GM12865 (cell line): ENCODE measurements at regions not wholly inside any gene's neighbourhood (a gene's known extent, or its start where the extent isn't known, plus 50 kb on each side); places are given as distances from the start of the nearest gene placed in this dataset.

Experiments
- DNase-seq: peaks from one replicate; pipeline ENCODE4 v3.0.0; 2010; ENCODE audit warnings: low read depth
- H3K4me3 ChIP-seq: 2 replicates; pipeline ENCODE4 v1.5.1; 2011; ENCODE audit warnings: mild to moderate bottlenecking, low read depth, low read length, control low read depth
- TF ChIP-seq, protein P1 (sequence below): IDR thresholded peaks from 2 replicates; pipeline ENCODE4 v1.5.1; 2011; ENCODE audit warnings: low read length, control low read depth, low read depth, inconsistent platforms; ENCODE audit not compliant: insufficient read depth; ENCODE audit errors: missing control alignments

DNA sequence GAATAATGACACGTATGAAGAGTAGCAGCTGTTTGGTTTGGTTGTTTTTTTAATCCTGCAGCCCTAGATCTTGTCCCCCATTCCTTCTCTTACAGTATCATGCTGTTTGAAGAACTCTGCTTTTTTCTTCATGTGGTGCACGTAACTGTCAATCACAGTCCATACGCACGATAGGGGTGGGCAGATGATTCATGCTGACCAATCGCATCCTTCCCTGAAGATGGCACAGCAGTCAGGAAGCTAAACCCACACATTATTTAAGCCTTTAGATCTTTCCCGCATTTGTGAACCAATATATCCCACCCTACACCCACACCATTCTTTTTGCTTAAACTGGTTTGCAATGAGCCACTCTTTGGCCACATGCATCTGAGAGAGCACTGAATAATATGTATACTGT lies 158.9 kb upstream of the PLEKHA5 start:
- TF ChIP-seq, protein P1, sequence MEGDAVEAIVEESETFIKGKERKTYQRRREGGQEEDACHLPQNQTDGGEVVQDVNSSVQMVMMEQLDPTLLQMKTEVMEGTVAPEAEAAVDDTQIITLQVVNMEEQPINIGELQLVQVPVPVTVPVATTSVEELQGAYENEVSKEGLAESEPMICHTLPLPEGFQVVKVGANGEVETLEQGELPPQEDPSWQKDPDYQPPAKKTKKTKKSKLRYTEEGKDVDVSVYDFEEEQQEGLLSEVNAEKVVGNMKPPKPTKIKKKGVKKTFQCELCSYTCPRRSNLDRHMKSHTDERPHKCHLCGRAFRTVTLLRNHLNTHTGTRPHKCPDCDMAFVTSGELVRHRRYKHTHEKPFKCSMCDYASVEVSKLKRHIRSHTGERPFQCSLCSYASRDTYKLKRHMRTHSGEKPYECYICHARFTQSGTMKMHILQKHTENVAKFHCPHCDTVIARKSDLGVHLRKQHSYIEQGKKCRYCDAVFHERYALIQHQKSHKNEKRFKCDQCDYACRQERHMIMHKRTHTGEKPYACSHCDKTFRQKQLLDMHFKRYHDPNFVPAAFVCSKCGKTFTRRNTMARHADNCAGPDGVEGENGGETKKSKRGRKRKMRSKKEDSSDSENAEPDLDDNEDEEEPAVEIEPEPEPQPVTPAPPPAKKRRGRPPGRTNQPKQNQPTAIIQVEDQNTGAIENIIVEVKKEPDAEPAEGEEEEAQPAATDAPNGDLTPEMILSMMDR, result no peak
- no peak for DNase-seq
- no peak overlapping the region for H3K4me3 ChIP-seq

DNA sequence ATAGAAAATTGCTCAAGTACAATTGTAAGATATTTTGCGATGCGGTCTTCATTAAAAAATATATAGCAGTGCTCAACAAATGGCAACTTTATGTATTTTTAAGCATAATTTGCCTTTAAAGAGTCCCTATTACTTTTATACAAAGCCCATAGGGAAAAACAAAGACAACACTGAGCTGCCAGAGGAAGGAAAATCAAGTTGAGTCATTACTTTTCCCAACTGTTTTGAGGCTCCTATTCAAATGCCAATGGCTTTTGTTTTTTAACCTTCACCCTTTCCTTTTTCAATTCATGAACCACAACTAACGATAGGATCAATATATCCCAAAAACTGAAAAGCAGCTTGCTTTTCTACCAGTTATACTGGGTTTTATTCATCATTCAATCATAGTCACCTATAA lies 157.6 kb upstream of the PLEKHA5 start:
- no peak overlapping the region for H3K4me3 ChIP-seq
- TF ChIP-seq, protein P1, result no peak
- DNase-seq, result no peak

DNA sequence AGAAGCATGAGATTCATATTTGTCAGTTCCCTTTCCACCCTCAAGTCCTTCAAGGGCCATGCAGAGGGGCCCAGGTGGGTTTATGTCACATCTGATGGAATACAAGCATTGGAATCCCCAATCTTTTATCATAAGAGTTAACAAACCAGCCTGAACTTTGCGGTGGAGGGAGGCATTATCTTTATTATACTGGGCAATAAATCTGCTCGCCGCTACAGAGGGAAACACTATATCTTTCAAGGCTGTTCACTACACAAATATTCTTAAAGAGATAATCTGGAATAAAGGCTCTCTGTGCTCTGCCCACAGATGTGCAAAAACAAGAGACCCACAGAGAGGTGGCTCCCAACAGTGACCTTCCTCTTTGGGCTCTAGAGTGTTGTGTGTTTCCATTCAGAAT lies 153.6 kb upstream of the PLEKHA5 start:
- DNase-seq, result no peak
- no peak overlapping the region for H3K4me3 ChIP-seq
- TF ChIP-seq, protein P1, result no peak

DNA sequence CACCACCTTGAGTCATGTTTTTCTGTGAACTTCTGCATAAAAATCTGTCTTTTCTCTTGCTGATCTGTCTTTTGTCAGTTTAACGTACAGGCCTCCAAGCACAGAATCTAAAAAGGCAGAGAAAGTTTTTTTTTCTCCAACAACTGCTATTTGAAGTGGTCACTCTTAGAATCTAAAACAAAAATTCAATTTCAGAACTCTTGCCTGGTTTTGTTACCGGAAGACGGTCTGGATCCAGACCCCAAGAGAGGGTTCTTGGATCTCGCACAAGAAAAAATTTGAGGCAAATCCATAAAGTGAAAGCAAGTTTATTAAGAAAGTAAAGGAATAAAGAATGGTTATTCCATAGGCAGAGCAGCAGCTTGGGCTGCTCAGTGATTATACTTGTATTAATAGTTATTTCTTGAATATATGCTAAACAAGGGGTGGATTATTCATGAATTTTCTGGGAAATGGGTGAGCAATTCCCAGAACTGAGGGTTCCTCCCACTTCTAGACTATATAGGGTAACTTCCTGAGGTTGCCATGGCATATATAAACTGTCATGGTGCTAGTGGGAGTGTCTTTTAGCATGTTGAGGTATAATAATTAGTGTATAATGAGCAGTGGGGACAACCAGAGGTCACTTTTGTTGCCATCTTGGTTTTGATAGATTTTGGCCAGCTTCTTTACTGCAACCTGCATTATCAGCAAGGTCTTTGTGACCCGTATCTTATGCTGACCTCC lies 150.0 kb upstream of the PLEKHA5 start:
- DNase-seq, result no peak
- H3K4me3 ChIP-seq, result no peak overlapping the region
- TF ChIP-seq, protein P1, result no peak

DNA sequence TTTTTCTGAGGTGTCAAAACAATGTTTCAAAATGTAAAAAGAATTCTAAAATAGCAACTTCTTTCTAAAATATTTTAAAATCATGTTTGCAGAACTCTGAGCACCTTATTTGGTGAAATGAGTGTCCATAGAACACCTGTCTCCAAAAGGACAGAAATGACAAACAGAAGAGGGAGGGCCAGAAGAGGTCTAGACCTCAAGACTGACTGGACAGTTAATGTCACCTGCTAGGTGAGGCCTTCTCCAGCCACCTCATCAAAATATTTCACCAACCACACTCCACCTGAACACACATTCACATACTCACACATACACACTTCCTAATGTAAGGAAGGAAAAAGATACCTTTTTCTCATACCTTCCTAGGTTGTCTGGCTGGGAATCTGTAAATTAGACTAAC lies 147.8 kb upstream of the PLEKHA5 start:
- DNase-seq, result no peak
- H3K4me3 ChIP-seq, result no peak overlapping the region
- TF ChIP-seq, protein P1, result no peak

DNA sequence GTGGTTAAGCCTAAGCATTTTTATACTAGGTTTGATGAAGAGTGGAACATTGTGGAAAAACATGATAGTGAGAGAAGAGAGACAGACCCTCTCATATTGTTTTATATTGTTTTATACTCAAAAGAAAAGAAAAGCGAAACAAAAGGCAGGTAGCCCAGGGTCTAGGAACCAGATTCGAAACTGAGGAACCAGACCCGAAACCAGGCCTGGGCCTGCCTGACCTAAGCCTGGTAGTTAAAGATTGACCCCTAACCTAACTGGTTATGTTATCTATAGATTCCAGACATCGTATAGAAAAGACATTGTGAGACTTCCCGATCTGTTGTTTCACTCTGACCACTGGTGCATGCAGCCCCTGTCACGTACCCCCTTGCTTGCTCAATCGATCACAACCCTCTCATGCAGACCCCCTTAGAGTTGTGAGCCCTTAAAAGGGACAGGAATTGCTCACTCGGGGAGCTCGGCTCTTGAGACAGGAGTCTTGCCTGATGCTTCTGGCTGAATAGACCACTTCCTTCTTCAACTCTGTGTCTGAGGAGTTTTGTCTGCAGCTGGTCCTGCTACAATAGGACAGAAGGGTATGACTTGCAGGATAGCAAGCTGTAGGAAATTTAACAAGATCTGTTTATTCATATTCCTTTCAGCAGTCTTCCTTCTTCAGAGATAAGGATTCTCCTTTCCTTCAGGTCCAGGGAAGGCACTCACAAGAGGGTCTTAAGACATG lies 147.1 kb upstream of the PLEKHA5 start:
- TF ChIP-seq, protein P1, result no peak
- DNase-seq, result peak; percentile 22
- H3K4me3 ChIP-seq, result no peak overlapping the region
